Amniotic stem cell (primary cell): ENCODE measurements at regions not wholly inside any gene's neighbourhood (a gene's known extent, or its start where the extent isn't known, plus 50 kb on each side); places are given as distances from the start of the nearest gene placed in this dataset.

Experiments used
- DNase-seq: peaks from one replicate; lab custom pipeline; 2025; lab: John Stamatoyannopoulos, UW

GRCh38 chr10:113292086-113292485 lies 260.8 kb upstream of the HABP2 start:
- DNase-seq, result no peak

DNA sequence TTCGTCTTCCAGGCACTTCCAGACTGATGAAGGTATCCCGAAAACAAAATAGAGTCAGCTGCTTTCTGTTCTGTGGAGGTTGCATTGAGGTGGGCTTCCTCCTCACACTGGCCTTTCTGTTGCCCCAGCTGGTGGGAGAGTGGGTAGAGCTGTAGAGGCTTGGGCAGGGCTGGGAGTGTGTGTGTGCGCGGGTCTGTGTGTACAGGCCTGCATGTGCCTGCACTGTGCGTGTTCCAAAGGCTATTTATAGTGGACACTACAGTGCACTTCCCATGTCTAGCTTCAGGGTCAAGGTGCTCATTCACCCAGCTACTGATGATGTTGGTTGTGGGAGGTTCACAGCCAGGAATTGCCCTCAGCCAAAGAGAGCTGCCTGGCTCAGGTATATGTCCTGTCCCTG lies 260.1 kb upstream of the HABP2 start:
- DNase-seq, result no peak

DNA sequence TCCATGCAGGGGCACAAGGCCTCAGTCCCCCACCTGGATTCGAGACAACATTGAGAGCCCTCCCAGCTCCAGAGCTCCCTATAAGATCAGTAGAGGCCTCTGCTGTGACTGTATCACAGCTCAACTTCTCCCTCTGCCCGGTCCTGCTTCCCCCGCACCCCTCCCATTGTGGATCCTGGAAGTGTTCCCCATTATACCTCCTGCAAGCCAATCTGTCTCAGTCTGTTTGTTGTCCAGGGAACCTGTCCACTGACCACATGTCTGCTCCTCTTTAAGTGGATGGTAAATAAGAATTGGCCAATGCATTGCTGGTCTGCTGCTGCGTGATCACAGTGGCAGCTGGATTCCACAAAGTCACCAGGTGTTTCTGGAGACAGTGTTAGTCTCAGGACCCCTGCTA lies 259.7 kb upstream of the HABP2 start:
- no peak for DNase-seq

DNA sequence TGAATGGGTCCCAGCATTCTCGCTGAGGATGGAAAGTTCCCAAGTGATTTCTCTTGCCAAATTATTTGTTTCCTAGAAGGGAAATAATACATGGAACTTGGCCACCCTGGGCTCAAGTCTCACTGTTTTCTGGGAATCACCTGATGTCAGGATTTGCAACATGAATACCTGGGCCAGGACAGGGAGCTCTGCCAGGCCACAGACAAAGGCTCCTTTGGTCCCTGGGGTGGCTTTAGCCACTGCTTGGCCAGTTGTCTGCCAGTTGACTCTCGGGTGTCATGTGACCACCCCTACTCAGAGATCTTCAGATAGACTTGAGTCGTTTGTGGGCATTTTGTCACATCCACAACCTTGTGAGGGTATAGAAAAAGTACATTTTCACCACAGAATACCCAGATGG lies 258.0 kb upstream of the HABP2 start:
- DNase-seq, result no peak

GRCh38 chr10:113297226-113297625 lies 255.6 kb upstream of the HABP2 start:
- DNase-seq, result peak; percentile 33

- DNase-seq, result no peak
Observed at GRCh38 chr10:113298616-113299015, 254.2 kb upstream of the HABP2 start.

- DNase-seq, result no peak
Observed at GRCh38 chr10:113300201-113300600, 252.7 kb upstream of the HABP2 start.

GRCh38 chr10:113300617-113301016 lies 252.2 kb upstream of the HABP2 start:
- no peak for DNase-seq

GRCh38 chr10:113301342-113301984 lies 251.4 kb upstream of the HABP2 start:
- DNase-seq, result no peak

GRCh38 chr10:113302062-113302461 lies 250.8 kb upstream of the HABP2 start:
- no peak for DNase-seq

GRCh38 chr10:113303544-113304146 lies 249.2 kb upstream of the HABP2 start:
- no peak for DNase-seq

GRCh38 chr10:113304726-113305125 lies 248.1 kb upstream of the HABP2 start:
- DNase-seq, result no peak

DNA sequence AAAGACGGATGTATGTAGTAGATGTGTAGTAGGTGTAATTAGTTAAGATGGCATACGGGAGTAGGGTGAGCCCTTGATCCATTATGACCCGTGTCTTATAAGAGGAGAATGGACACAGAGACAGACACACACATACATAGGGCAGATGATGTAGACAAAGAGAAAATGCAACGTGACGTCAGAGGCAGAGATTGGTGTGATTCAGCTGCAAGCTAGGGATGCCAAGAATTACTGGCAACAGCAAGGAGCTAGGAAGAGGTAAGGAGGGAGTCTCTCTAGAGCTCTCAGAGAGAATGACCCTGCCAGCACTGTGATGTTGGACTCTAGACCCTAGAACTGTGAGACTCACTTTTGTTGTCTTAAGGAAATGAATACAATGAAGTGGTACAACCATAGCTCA lies 247.0 kb upstream of the HABP2 start:
- DNase-seq, result no peak

- DNase-seq, result no peak
Observed at GRCh38 chr10:113309791-113310190, 243.1 kb upstream of the HABP2 start.

GRCh38 chr10:113310347-113310746 lies 242.5 kb upstream of the HABP2 start:
- DNase-seq, result no peak

- no peak for DNase-seq
Observed at GRCh38 chr10:113313048-113313602, 239.7 kb upstream of the HABP2 start.

GRCh38 chr10:113313722-113314121 lies 239.1 kb upstream of the HABP2 start:
- DNase-seq, result no peak

- no peak for DNase-seq
Observed at GRCh38 chr10:113316506-113316905, 236.3 kb upstream of the HABP2 start.

GRCh38 chr10:113317489-113317888 lies 235.4 kb upstream of the HABP2 start:
- no peak for DNase-seq

- DNase-seq, result no peak
Observed at GRCh38 chr10:113319479-113319878, 233.4 kb upstream of the HABP2 start.

GRCh38 chr10:113320211-113320610 lies 232.6 kb upstream of the HABP2 start:
- no peak for DNase-seq

DNA sequence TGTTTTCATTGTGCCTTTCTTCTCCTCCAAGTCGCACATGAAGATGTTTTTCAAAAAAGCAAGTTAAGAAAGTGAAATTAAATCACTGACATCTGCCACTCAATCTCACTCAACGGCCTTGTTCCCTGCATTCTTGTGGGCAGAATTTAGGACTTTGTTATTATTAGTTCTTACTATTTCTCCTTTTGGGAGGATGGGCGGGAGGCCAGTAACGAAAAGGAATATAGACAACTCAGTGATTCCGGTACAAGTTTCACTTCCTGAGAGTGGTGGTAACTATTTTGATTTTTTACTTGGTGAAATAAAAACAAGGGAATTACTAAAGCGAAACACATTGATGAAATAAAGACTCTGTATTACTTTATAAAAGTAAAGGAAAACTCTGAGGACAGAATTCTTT lies 231.9 kb upstream of the HABP2 start:
- DNase-seq, result no peak

GRCh38 chr10:113322843-113323242 lies 230.0 kb upstream of the HABP2 start:
- DNase-seq, result no peak

GRCh38 chr10:113323985-113324384 lies 228.9 kb upstream of the HABP2 start:
- no peak for DNase-seq
